ELF-1 (cell line): ENCODE measurements at regions not wholly inside any gene's neighbourhood (a gene's known extent, or its start where the extent isn't known, plus 50 kb on each side); places are given as distances from the start of the nearest gene placed in this dataset.

Source experiments
- DNase-seq: peaks from one replicate; pipeline ENCODE4 v3.0.0-alpha.2; 2016; ENCODE audit warnings: low read depth, low spot score

DNA sequence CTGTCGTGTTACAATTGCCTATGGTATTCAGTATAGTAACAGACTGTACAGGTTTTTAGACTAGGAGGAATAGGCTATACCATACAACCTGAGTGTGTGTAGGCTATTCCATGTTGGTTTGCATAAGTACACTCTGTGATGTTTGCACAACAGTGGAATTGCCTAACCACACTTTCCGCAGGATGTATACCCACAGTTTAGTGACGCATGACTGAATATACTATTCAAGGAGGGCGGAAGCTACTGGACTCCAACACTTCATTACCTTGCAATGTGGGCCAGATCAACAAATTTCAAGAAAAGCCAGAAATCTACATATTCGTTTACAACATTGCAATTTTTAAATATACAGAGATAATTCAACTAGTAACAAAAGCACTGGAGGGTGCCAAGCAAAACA is 317.2 kb downstream of the PDGFC start:
- no peak for DNase-seq

DNA sequence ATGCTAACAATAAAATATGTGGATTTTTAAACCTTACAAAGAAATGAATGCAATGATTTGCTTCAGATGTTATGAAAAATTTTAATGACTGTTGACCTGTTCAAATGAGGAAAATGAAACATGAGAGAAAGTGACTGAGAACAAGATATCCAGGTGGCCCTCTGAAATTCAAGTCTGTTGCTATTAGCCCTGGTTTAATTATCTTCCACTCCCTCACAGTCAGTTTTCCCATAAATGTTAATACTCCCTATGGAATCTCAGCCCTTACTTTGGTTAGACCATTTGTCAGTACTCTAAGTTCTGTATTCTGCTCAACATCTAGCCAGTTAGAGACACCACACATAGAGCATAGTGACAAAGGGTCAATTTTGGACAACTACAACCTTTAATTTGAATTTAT is 327.8 kb downstream of the PDGFC start:
- no peak for DNase-seq

DNA sequence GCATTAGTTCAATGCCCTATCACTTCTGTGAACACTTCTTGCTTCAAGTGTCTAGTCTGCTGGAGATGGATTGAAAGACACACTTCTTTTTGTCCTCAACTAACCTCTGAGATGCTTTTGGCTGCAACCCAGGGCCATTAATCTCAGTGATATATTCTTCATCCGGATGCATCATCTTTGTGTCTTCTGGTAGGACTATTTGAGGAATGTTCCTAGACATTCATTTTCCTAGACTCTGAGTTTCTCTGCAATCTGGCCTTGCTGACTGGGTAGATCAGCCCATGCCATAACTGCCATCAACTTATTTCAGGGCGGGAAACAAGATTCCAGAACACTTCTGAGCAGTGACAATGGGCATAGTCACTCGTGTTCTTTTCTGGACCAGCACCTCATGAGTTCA is 329.4 kb downstream of the PDGFC start:
- DNase-seq, result no peak

DNA sequence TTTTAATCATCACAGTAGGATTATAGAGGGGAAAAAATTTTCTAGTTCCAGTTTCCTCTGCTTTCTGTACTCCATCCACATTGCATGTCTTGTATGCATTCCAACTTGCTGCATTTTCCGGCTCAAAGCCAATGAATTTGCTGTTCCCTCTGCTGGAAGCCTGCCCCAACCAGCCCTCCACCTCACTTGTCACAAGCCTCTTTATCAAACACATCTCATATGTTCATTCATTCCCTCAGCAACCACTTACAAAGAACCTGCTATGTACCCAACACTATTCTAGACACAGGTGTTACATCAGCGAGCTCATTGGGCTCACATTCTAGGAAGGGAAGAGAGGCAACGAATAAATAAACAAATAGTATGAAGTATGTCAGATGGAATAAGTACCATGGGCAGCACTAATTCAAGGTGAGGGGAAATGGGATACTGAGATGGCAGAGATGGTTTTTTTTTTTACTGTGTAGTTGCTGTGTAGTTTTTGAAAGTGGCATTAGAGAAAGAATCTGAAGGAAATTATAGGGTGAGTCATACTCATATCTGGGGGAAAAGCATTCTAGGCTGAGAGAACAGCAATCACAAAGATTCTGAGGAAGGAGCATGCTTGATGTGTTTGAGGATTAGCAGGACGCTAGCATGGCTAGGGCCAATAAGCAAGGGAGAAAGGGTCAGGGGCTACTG is 332.5 kb downstream of the PDGFC start:
- DNase-seq, result no peak

DNA sequence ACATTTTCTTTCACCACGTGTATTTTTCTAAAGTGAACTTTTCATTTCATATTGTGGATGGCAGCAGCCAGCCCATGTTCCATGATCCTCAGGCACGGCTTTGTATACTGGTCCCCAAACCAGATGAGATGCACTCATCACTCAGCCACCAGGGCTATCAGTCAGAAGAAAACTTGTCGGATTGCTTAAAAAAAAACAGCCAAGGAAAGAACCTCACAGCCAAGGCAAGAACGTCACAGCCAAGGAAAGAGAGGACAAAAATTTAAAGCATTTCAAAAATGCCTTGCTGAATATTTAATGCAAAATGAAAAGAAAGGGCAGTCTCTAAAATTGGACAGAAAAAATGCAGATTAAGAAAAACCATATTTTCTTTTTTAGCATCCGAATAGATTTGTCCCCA is 333.3 kb downstream of the PDGFC start:
- DNase-seq, result no peak

DNA sequence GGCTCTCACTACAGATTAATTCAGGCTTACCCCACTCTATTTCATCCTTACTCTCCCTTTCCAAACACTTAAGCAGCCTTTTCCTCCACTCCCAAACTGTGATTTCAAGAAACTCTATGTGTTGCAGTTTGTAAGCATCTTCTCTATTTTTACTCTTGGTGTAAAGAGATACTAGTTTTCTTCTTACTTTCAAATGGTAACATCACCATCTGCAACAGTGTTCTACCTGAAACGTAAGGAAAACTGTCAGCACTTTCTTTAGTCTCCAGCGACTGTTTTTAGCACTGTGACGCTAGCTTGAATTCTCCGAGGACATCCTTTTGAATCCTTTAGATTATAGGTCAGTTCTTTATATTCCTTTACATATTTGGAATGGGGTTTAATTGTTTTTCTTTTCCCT is 335.2 kb downstream of the PDGFC start:
- no peak for DNase-seq

DNA sequence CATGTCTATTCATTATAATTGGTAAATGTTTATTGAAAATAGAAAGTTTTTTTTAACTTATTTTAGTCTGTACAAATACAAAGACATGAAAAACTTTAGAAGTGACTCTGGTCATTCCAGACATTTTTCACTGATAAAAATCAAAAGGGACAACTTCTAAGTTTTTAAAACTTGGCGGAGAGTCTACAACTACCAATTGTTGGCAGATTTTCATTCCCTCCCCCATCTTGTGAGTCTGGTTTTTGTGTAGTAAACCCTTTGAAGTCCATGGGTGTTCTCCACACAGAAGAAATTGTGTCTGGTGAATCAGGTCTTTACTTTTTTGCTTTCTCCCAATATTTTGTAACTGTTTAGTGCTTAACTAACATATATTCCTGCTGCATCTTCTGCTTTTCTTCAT is 336.5 kb downstream of the PDGFC start:
- DNase-seq, result no peak

DNA sequence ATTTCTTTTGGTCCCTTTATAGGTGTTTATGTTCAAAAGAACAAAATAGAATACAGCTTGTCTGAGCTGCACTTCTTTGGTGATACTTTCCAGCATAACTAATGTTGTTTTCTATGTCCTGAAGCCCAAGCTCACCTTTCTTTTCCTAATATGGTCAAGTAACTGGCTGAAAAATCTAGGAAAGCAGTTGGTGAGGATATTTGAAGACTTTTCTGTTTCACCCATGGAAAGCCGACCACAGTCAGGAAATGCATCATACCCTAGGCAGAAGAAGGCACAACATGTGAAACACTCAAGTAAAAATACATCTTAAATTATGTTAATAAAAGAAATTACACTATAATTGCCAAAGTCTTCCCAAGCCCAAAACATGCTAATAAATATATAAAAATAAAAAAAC is 337.0 kb downstream of the PDGFC start:
- no peak for DNase-seq

DNA sequence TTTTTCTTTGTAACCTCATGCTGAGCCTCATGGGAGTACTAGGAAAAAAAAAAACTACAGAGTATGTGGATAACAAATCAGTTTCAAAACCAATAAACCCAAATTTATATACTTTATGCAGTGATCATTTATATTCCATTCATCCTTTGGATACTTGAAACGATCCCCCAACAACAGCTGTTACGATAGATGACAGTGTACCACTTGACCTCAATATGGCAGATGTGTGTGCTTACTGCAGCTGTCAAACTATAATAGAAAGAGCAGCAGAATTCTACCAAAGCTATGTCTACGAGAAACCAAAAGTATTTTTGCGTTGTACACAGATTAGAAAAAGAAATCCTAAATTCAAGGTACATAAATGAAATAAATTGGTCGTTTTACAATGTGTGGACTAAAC is 337.8 kb downstream of the PDGFC start:
- no peak for DNase-seq

DNA sequence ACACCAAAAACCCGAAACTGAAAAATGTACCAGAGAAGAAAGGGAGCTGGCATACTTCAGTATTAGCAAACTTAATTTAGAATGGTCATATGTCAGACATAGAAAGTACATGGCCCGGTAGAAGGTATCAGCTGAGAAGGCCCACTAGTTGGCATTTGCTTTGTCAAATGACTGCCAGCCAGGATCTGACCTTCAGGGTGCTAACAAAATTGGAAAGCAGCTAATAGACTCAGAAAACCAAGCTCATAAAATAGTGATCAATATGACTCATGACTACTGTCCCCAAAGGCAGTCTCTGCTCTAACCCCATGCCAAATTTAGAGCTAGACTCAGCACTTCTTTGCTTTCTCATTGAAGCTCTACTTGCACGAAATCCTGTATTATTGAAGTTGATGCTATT is 342.7 kb downstream of the PDGFC start:
- DNase-seq, result no peak

DNA sequence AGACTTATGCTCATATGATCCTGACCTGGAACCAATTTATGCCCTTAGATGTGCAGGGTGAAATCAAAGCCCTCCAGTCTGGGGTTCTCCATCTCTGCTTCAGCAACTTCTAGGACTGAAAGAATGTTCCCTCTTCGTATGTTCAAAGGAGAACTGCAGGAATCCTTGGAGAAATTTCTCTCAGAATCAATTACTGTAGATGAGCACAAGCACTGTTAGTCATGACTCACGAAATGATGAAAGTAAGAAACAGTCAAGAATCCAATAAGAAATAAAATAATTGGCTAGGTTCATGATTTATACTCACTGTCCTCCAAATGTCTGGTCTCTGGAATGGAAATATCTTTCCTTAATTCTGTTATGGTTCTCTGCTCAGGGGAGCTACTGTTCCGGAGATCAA is 348.2 kb downstream of the PDGFC start:
- no peak for DNase-seq

DNA sequence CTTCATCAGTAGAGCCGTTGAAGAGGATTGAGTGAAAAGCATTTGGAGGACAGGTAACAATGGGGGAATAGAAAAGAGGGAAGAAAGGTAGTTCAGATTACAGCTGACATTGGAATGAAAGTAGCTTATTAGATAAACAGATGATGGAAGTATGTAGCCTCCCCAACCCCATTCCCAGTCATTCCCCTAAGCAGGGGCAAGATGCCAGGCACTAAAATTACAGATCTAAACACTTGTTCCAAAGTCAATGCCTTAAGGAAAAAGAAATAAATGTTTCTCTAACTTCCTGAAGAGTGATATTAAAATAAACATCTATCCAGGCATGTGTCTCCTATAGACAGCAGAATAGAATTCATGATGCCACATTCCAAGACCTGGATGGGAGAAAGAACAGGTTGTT is 350.8 kb downstream of the PDGFC start:
- no peak for DNase-seq

DNA sequence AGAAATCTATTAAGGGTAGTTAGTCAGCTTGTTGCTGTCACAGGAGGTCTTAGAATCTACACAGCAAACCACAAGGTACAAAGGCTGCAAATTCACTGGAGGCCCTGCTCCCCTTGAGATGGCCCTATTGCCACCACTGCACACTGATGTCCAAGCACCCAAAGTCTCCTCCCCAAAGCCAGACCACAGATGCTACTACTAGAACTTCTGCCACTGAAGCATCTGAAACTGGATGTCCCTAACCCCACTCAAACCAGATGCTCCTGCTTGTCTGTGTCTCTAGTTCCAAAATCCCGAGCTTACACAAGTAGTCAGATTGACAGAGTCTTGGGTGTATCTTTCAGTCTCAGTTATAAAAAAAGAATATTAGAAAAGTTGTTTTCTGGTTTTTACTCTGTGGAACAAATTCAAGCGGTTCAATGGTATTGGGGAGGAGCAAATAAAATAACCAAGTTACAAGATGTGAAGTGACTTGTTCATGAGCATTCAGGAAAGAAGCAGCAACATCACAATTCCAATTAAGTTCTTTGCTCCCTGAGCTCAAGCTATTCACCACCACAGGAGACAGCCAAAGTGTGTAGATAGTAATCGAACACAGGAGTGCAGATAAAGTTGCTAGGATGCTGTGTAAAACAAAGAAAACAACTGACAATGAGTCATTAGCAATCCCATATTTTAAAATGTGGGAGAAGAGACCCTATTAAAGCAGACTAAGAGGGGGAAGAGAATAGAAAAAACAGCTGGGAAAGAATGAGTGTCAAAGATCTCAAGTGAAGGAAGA is 352.3 kb downstream of the PDGFC start:
- no peak for DNase-seq

DNA sequence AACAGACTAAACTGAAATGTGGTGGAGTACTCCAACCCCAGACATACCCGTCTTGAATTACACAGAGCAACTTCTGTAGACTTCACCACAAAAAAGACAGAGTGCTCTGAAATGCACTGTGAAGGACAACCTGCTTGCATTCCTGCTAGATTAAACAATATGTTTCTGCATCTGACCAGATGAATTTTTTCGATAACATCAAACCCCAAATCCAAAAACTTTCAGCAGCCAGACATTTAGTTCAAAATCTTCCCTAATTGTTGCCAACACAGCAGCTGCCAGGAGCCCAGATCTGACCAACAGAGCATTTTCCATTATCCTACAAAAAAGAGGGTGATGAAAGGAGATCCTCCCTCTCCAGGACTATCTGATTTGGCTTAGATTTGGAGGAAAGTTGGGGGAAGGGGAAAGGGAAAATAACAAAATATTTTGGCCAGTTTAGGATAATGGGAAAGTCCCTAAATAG is 356.5 kb downstream of the PDGFC start:
- DNase-seq, result no peak

DNA sequence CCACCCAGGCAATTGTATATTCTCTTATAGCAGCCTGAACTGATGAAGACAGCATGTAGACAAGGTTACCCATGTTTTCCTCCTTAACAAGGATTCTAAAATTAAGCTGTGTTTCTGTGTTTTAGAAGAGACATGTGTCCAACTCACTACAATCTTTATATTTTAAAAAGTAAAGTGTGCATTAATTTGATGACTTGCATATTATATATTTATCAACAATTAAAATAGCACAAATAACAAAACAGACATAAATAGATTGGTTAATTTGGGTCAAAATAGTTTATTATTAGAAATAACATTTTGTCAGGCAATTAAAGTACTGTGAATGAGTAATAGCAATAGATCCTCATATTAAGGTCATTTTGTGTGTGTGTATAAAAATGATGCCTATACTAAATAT is 357.1 kb downstream of the PDGFC start:
- no peak for DNase-seq

DNA sequence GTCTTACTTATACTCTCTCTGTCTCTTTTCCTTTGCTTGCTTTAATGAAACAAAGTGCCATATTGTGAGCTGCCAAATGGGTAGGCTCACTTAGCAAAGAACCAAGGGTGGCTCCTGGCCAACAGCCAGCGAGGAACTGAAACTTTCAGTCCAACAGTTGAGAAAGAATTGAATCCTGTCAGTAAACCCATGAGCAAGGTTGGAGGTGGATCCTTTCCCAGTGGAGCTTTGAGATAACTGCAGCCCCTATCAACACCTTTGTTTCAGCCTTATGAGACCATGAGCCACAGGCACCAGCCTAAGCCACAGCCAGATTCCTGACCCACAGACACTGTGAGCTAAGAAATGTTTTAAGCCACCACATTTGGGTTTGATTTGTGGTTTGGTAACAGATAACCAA is 362.2 kb downstream of the PDGFC start:
- DNase-seq, result no peak

DNA sequence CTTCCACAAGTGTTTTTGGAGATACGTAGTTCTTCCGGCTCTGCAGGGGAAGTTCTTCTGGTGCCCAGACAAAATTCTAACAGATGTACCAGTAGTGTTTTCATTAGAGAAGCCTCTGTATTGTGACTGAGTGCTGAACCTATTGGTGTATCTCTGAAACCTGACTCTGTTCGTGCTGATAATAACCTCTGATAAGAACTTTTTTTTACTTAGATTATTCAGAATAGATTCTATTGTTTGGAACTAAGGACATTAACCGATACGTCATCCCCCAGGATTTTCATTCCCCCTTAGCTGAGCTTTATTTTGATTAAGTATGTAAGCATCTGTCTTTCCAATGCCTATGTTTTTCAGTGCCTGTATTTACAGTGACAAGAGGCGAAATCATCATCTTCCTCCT is 362.9 kb downstream of the PDGFC start:
- DNase-seq, result no peak

DNA sequence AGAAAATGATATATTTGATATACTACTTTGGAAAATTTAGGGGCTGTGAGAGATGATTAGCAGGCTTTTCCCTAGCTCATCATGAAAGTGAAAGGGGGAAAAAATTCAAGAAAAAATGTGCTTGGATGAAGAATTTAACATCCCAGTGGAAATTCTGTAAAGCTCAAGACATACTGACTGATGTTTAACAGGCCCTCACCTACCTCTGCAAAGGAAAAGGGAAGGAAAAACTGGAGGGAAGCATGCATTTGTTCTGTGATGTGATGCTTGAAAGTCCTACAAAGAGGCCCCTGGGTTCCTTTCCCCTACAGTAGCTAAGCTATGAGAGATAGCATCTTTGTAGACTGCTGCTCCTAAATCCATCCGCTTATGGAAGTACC is 364.1 kb downstream of the PDGFC start:
- DNase-seq, result no peak

DNA sequence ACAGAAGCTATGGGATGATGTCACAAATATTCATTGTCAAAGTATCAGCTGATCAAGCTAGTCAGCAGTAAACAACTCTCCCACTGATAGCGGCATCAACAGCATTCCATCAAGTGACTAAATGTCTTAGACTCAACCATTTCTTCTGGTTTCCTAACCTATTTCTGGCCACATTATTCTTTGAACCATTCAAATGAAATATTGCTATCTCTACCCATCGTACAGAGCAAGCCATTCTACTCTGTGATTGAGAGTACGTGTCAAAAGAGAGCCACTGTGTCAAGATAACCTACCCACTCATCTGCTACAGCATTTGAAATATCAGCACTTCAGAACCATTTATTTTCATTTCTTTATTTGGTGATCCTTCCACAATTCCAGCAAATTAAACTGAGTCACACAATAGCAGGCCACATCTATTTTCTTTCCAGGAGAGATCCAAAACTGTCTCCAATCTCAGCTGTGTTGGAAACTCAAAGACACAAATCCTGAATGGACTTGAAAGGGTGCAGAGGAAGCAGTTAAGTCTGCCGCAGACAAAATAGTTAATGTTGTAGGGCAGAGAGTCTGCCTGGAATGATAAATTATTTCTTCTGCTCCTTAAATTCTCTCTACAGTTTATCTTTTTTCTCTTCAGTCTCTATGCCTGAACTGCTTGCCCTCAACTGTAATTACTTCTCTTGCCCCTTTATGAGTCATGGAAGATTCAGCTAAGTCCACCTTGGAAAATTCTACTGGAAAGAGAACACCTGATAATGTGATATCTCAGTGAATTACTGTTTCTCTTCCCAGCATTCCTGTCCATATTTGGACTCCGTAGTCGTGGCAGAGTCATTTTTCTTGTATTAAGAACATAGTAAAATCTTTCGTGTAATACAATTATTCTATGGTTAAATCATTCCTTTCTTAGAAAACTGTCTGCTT is 364.8 kb downstream of the PDGFC start:
- DNase-seq, result no peak

DNA sequence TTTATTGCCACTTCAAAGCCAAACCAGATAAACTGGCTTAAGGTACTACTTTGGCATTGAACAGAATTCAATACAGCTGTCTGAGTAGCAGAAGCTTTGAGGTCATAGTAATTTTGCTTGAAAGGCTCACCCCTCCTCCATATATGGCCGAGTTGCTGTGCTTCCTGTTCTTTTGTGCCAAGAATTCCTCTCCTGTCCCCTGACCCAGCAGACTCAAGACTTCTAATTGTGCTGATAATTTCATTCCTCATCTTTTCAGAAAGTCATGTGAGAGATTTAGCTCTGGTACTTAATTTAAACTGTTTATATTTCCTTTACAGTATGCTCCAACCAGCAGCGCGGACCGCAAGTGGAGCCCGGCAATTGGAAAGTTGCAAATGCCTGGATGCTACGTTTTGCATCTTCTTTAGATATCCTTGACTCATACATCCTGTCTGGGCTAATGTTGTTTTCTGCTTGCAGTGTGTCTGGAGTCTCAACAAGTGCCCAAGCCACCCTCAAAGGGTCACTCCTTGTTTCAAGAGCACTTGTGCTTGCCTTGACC is 373.4 kb downstream of the PDGFC start:
- peak; percentile 38 for DNase-seq

DNA sequence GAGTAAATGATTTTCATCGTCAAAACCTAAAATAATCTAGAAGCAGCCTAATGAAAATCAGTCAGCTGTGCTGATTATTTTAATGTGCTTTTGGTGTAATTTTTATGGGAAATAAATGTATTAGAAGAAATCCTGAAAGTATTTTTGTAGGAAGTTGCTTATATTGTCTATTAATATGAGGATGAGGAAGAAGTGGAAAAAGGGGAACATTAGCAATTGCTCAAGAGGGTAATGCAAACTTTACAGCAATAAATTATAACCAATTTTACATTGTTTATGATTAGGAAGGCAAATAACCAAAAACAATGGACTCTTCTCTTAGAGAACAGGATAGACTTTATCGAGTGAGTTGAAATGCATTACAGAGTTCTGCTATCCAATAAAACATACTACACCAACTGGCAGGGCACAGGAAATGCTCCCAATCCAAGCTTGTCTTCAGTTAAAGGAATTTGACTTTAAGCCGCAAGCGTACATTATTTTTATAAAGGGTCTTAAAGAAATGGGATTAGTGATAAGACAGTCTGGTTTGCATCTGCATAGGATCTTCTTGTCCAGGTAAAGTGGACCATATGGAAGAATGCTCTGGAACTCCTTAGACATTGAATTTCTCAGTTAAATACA is 374.8 kb downstream of the PDGFC start:
- no peak for DNase-seq

DNA sequence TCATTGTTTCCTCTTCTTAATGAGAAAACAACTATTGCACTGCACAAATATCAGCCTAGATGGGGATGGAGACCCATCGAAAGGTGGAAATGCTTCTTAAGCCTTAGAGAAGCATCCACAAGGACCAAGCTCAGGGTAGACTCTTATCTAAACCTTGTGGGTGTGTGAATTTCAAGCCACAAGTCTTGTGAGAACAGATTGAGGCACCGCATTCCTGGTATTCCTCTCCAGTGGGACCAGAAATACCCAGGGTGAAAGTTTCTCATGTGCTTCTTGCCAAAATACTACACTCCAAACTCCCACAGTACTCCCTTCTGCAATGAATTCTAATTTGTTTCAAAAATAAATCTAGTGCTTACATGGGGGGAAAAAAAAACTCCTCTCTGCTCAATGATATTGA is 375.6 kb downstream of the PDGFC start:
- DNase-seq, result no peak
